ENCODE measurements at regions not wholly inside any gene's neighbourhood (a gene's known extent, or its start where the extent isn't known, plus 50 kb on each side); places are given as distances from the start of the nearest gene placed in this dataset.

DNA sequence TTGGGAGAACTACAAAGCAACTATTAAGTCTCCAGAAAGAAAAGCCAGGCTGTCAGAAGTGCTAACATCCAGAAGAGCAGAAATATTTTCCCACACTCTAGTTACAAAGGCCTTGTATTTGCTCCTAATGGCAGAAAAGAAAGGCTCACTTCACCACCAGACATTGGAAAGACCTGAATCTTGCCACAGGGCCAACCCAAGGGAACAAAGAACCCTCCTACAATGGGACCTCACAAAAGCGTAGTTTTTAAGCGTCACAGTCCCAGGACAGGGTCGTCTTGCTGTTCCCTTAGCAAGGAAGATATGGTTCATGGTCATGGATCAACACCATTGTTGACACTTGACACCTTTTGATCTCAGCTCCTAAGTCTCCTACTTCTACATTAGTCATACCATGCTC is 119.1 kb downstream of the RPS29 start:
- DNase-seq (ENCODE audit: extremely low read depth, low read depth, low spot score): no peak

DNA sequence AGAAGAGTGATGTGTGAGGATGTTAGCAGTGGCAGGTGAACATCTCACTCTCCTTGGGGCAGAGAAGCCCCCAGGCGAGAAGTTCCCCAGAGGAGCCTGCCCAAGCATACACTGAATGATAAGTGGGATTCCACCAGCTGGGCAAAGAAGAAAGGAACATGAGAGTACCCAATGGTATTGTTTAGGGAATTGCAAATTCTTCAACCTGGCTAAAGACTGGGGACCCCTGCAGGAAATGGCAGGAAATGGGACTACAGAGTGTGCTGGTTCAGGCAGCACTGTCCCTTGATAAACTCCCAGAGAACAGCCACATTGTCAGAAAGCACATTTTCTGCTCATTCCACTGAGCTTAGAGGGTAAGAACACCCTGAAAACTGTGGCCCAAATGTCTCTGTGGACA is 121.3 kb downstream of the RPS29 start:
- DNase-seq (ENCODE audit: extremely low read depth, low read depth, low spot score): no peak

DNA sequence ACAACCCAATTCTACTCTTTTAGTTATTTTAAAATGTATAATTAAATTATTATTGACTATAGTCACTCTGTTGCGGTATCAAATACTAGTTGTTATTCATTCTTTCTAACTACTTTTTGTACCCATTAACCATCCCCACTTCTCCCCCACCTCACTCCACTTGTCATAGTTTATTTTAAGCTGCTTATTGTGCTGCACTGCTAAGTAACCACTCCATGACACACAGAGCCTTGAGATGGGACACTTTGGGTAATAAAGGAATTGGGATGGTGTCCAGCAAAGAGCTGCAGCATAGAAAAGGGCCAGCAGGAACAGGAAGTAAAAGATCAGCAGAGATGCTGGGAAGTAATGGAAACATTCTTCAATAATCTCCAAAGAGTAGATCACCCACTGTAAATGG is 123.0 kb downstream of the RPS29 start:
- no peak for DNase-seq (ENCODE audit: extremely low read depth, low read depth, low spot score)

DNA sequence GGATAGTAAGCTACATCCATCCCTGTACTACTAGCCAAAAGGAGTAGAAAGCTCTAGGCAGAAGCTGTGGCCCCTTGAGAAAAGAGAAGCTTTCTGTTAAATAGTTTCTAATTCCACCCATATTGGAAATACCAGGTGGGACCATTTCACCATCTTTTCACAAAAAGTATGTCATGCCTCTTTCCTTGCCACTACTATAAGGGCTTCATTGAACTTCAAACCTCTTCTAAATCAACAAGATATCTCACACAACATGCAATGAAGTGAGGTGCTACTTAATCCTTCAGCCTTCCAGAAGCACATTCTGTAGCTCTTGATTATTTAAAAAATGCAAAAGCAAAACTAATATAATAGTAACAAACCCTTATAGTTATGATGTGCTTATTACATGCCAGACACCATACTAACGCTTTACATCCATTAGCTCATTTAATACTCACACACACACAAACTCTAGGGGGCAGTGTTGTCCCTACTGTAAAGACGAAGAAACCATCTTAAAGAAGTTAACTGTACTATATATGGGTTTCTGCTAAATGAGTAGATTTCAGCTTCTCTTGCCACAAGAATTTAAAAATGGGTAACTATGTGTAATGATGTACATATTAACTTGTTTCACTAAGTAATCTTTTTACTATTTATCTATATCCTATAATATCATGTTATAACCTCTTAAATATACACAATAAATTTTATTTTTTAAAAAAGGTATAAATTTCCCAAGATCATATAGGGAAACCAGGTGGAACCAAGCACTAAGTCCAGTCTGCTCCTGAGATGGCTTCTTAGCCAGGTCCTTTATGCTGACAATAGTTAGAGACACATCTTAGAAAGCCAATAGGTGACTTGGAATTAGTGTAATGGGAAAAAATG is 124.4 kb downstream of the RPS29 start:
- DNase-seq (ENCODE audit: extremely low read depth, low read depth, low spot score): peak; percentile 58

DNA sequence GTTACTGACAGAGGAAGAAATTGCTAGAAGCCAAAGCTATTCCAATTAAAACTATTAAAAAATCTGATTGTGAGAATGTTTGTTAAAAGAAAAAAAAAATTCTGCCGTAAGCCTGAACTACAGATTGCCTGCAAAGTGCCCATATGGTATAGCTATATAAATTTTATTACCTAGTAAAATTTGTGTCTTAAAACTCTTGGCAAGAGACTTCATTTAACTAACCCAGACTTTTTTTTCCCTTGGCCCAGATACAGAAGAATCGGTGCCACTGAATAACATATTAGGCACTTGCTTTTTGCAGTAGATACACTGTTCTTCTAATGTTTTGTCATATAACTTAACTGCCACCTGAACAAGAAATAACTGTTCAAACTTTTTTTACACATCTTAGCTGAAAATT is 125.5 kb downstream of the RPS29 start:
- DNase-seq (ENCODE audit: extremely low read depth, low read depth, low spot score): no peak

DNA sequence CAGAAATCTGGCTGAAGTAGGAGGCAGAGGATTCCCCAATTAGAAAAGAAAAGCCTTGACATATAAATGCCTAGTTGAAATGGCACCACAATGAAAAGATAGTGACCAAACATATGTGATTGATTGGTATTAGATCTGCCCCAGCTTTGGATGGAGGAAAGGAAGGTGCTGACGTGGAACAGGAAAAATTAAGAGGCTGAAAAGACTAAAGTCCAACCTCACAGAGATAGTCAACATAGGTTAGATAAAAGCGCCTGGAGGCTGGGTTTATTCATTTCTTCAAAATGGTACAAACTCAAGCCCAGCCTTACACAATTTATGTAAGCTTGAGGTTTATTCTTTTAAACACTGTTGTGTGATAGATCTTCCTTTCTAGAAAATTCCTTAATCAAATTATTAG is 129.6 kb downstream of the RPS29 start:
- DNase-seq (ENCODE audit: extremely low read depth, low read depth, low spot score): no peak

DNA sequence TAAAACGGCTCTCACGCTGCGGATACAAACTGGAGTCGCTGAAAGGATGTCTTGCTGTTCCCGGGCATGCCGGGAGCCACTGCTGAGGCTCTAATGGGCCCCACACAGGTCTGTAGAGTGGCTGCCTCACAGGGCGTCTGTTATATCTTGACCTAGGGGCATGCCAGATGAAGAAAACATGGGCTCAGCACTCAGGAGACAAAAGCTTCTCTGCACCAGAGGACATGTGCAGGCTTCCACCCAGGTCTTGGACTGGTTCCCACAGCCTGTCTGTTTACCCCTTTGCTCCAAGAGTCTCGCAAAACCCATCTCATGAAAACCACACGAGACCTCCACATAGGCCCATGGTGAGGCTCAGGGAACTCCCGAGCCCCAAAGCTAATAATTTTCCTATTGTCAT is 134.2 kb downstream of the RPS29 start:
- DNase-seq (ENCODE audit: extremely low read depth, low read depth, low spot score): no peak

DNA sequence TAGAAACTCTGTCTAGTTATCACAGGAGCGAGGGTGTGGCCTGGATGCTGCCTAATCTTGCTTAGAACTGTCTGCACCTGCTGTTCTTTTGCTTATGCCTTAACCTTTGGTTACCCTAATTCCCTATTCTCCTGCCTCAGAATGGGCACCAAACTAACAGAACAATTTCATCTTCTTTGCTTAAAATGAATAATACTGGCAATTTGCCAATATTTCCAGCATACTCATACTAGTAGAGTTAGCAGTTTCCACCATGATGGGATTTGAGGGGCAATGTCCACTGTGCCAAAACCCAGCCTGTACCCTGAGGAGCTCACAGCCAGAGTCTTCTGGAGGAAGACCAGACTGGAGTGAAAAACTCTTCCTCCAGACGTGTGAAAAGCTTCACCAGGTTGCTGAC is 136.4 kb downstream of the RPS29 start:
- no peak for DNase-seq (ENCODE audit: extremely low read depth, low read depth, low spot score)

DNA sequence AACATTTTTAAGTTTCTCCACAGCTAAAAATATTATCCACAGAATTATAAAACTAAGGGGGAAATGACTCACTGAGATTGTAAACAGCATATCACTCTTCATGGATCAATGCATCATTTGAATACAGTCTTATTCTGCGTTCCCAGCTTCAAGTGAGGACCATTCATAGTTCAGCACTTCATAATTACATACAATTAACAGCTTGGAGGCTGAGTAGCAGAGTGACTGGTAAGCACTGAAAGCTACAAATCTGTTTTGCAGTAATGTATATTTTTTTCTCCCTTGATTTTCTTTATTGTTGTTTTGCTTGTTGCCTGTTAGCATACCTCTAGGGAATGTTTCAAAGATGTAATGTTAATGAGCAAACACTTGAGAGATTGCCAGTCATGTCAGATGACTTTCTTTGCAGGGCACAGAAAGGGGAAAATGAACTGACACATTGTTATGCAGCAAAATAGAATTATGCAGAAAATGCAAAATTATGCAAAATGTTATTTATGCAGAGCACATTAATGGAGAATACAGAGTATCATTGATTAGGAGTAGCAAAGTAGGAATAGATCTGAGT is 138.6 kb downstream of the RPS29 start:
- DNase-seq (ENCODE audit: extremely low read depth, low read depth, low spot score): no peak

DNA sequence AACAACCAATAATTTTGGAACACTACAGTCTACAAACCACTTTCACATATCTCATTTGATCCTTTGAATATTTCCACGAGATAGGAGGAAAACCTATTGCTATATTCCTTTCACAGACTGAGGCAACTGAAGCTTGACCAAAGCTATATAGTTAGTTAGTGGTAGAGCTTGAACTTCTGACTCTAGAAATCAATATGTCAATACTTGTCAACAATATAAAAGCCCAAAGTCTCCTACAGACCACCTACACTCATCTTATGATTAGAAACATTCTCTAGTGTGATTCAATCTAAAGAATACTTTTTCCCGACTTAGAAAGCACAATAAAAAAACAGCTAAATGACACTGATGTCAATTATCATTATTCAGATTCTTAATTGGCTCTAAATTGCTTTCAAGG is 139.4 kb downstream of the RPS29 start:
- DNase-seq (ENCODE audit: extremely low read depth, low read depth, low spot score): no peak

DNA sequence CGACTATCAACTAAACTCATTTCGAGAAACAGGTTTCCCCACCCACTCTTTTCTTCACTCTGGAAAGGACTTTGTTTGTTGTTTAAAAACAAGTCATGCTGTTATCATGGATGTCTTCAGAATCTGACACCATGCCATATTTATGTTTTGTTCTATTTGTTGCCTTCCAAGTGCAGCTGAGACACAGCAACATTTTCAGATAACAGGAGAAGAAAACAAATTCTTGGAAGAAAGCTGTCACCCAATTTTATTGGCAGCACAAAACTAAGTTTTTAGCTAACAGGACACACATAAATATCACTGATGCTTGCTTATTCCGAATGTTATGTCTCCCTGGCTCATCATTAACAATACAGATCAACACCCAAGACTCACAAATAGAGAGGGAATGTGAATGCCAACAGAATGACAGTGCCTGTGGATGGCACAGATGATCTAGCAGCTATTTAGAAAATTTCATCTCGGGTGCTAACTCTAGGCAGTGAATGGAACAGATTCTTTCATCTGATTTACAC is 147.9 kb downstream of the RPS29 start:
- no peak for DNase-seq (ENCODE audit: extremely low read depth, low read depth, low spot score)

DNA sequence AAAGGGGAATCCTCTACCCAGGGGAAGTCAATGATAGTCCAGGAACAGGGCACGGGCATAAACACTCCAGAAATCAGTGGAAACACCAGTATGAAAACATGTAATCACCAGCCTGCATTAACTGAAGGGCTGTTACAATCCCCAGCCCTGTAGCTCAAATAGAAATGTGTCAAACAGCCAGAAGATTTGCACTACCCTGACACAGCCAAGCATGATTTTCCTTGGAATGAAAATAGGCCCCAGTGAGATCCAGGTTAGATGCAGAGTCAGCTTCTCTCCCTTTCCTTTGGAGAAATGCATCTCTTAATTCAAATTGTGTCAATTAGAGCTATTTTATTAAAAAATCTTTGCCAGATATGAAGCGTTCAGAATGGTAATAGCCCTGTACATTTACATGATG is 158.1 kb downstream of the RPS29 start:
- no peak for DNase-seq (ENCODE audit: extremely low read depth, low read depth, low spot score)

DNA sequence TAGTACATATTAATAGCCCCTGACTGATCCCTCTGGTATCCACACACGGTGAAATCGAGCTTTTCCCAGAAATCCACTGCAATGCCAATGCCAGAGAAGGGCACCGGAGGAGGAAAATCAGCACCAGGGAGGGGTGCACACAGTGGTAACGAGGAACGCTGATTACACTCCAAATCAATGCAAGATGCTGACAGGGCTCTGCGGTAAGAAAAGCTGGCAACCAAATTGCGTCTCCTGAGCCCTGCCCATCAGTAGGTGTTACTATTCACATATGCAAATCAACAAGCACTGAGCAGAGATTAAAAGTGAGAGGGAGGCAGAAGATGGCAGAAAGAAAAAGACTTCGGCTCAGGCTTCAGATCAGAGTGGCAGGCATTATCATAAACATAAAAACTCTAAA is 159.1 kb downstream of the RPS29 start:
- no peak for DNase-seq (ENCODE audit: extremely low read depth, low read depth, low spot score)

DNA sequence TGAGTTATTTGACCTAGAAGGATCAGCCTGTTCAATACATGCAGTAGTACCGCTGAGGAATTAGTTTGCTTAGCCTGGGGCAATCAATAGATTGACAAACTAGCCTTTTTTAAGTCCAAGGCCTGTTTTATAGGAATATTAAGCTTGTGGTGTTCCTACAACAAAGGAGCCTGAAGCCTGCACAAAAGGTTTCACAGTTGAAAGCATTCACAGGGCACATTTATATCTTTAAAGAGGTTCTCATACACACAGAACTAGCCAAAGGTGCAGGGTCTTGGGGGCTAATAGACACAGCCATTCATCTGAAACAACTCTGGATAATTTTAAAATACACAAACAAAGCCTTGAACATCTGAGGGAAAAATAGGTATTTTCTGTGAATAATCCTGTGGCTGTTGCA is 160.3 kb downstream of the RPS29 start:
- no peak for DNase-seq (ENCODE audit: extremely low read depth, low read depth, low spot score)

DNA sequence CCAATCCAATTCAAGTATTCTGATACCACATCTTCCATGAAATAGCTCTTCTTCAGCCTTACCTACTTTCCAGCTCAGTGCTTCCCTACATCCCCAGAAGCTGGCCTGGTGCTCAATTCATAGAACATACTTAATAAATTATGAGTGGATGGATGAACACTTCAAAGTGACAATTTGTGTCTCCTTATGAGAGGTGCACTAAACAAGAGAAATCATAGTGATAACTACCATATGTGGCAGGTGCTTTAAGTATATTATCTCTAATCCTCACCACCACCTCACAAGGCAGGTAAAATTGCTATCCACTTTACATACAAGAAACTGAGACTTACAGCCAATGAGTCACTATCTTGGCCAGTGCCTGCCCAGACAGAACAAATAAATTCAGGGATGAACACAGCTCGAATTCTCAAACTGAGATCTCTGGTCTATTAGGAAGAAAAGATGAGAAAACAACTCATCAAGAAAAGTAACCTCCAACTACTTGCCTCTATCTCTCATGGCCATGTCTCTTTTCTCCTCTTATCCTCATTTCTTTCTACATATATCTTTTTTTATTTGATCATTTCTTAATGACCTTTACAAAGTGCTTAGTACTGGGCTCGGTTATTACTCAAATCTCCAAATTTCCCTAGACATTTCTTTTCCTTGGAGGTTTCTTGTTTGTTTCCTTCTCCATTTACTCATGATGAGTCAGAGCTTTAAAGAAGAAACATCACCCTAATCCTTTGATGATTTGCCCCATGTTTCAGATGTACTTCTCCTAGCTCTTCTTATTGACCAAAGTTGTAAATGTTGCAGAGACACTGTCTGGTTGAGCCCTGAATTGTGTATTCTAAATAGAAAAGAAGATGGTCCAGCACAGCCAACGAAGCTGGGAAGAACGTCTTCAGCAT is 161.5 kb downstream of the RPS29 start:
- DNase-seq (ENCODE audit: extremely low read depth, low read depth, low spot score): no peak

DNA sequence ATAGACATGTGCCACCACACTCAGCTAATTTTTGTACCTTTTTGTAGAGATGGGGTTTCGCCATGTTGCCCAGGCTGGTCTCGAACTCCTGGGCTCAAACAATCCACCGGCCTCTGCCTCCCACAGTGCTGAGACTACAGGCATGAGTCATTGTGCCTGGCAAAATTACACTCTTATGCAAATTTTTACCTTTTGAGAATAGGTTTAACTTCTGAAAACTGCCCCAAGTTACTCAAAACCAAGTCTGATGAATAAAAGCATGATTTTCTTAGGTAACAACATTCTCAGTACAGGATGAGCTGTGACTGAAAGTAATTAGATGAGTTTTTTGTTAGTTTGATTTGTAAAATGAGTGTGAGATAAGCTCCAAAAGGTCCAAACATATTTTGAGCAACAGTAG is 166.0 kb downstream of the RPS29 start:
- no peak for DNase-seq (ENCODE audit: extremely low read depth, low read depth, low spot score)

DNA sequence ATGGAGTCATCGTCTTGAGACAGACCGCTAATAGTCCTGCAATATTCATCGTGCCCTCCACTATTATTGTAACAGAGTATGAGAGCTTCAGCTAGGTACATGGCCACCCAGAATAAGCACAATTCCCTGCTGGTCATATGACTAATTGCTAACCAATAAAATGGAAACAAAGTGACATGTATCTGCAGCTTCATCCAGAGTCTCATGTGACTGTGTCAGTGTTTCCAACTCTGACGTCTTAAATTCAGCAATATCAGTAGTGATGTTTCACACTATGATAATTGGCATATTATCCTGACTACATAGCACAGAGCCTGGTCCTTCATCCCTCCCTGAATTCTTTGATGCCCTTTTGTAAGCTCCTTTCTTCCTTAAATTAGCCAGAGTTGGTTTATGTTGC is 167.4 kb downstream of the RPS29 start:
- DNase-seq (ENCODE audit: extremely low read depth, low read depth, low spot score): no peak

DNA sequence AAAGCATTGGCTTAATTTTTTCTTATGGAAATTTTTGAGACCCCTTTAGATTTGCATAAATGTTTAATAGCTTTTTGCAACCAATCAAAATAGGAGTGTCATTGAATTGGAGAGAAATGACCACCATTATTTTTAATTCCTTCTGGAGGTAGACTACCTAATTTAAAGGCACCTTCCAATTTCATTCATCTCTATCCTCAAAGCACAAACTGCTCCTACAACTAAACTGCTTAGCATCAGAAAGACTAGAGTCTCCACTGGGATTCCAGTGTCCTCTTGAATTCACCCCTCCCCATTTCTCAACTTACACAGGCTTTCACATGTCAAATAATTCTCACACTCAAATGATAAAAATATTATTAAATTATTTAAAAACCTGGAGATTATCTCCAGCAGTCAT is 168.4 kb downstream of the RPS29 start:
- no peak for DNase-seq (ENCODE audit: extremely low read depth, low read depth, low spot score)

DNA sequence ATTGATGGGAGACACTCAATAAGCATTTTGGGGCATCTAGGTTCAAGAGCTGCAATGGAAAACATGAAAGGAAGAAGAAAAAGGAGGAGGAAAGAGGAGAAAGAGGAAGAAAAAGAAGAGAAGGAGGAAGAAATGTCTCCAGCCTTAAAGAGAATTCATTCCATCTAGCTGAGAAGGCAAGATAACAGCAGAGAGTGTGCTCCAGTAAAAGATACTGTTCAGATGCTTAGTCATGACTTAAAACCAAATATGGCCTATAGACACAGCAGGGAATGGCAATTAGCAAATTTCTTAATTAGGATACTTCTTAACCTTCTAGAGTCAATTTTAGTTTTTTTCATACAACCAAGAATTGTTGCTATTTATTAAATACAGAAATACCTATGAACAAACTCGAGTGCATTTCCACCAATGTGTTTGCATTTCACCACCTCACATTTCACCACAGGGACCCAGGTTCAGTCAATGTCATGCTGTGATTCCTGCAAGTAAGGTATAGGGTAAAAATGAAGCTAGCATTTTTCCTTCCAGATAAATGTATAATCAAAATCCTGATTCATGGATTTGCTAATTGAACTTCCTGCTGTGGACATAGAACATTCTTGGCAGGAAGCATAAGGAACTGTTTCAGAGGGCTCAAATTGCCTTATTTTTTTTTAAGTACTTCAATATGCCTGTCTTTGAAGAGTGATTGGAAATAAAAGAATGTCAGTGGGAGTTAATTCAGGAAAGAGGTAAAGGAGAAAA is 177.8 kb downstream of the RPS29 start:
- DNase-seq (ENCODE audit: extremely low read depth, low read depth, low spot score): no peak

DNA sequence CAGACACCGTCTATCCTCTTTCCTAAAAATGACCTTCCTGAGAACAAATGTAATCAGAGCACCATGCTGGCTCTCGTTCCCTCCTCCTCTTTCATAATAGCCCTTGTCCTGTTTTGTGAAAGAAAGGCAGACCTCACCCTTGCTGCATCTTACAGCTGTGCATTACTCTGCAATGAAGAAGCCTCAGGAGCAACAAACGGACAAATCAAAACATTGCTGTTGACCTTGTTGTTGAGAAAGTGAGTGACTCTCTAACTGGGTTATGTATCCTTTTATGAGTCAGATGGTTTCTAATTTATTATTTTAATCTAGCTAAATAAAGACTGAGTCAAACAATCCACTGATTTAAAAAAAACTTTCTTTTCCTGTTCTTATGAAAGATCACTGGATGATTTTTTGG is 180.9 kb downstream of the RPS29 start:
- no peak for DNase-seq (ENCODE audit: extremely low read depth, low read depth, low spot score)

DNA sequence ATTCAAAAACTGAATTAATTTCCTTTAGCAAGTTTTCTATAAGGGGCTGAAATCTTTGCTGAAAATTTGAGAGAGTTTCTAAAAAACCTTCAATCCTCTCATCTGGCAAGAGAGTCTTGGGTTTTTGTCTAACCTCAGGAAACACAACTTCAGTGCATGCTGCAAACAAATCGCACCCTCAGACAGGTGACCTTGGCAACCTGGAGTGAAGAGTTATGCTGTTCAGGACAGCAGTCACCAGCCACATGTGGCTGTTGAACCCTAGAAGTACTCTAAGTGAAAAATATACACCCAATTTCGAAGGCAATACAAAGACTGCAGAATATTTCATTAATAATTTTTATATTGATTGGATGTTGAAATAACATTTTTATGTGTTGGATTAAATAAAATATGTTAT is 184.8 kb downstream of the RPS29 start:
- DNase-seq (ENCODE audit: extremely low read depth, low read depth, low spot score): no peak
